ENCODE measurements at regions not wholly inside any gene's neighbourhood (a gene's known extent, or its start where the extent isn't known, plus 50 kb on each side); places are given as distances from the start of the nearest gene placed in this dataset.

GRCh38 chr2:14994721-14995120 lies 362.2 kb downstream of the LRATD1 start:
- no peak for DNase-seq
- Mint-ChIP-seq H3K27me3 (no peaks in the 10 kb centered on the region), H3K9me3 (ENCODE audit: insufficient read depth) (no peaks in the 10 kb centered on the region), H3K4me3 (no peak overlapping the region), H3K4me1 (no peaks in the 10 kb centered on the region), H3K27ac (no peak overlapping the region)
- ChIA-PET POLR2A (no interaction called here), CTCF (no interaction called here)
- Histone ChIP-seq H3K27me3 (replicated peaks in 1 of 4; ENCODE audit: control extremely low read depth in 1 of 4, control insufficient read depth in 3 of 4, insufficient read depth in 4 of 4, low read length in 3 of 4) (no peaks in the 10 kb centered on the region), H3K4me3 (ENCODE audit: control extremely low read depth in 1 of 5, extremely low read depth in 1 of 5, insufficient read depth in 1 of 5, low read depth in 2 of 5, low read length in 4 of 5) (no peak overlapping the region), H3K36me3 (replicated peaks in 1 of 2; ENCODE audit: control extremely low read depth in 1 of 2, control insufficient read depth in 1 of 2, extremely low read depth in 1 of 2, insufficient read depth in 2 of 2, low read length in 1 of 2) (no peaks in the 10 kb centered on the region), H3K27ac (ENCODE audit: low read length in 2 of 2) (no peak overlapping the region), H3K9me3 (ENCODE audit: control extremely low read depth in 1 of 3, control insufficient read depth in 2 of 3, insufficient read depth in 1 of 3, low read length in 2 of 3) (peaks cover 0 to 3% (median 0%) of the 10 kb centered on the region in 3 donors), H3K9ac (ENCODE audit: low read length) (no peak overlapping the region), H3K4me2 (replicated peaks; ENCODE audit: low read depth, low read length, poor library complexity, severe bottlenecking) (no peak overlapping the region), H2AFZ (ENCODE audit: insufficient read depth, low read depth, low read length, poor library complexity, severe bottlenecking) (no peak overlapping the region), H3K4me1 (ENCODE audit: control insufficient read depth in 2 of 2, insufficient read depth in 2 of 2, low read length in 2 of 2) (no peaks in the 10 kb centered on the region), H3K79me2 (ENCODE audit: control insufficient read depth, insufficient read depth, low read length) (no peaks in the 10 kb centered on the region), H4K20me1 (ENCODE audit: control insufficient read depth, insufficient read depth, low read length, poor library complexity, severe bottlenecking) (no peaks in the 10 kb centered on the region)
- intact Hi-C loops (cut with micrococcal nuclease) = no loop called here
- TF ChIP-seq, protein P1, sequence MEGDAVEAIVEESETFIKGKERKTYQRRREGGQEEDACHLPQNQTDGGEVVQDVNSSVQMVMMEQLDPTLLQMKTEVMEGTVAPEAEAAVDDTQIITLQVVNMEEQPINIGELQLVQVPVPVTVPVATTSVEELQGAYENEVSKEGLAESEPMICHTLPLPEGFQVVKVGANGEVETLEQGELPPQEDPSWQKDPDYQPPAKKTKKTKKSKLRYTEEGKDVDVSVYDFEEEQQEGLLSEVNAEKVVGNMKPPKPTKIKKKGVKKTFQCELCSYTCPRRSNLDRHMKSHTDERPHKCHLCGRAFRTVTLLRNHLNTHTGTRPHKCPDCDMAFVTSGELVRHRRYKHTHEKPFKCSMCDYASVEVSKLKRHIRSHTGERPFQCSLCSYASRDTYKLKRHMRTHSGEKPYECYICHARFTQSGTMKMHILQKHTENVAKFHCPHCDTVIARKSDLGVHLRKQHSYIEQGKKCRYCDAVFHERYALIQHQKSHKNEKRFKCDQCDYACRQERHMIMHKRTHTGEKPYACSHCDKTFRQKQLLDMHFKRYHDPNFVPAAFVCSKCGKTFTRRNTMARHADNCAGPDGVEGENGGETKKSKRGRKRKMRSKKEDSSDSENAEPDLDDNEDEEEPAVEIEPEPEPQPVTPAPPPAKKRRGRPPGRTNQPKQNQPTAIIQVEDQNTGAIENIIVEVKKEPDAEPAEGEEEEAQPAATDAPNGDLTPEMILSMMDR (IDR thresholded peaks at IDR 0.05) = no peak
- no peak for TF ChIP-seq EZH2 (IDR thresholded peaks at IDR 0.05; ENCODE audit: borderline replicate concordance, insufficient read depth, low read depth, low read length, poor library complexity, severe bottlenecking)
- ATAC-seq (ENCODE audit: low read depth) = no peak
- WGBS (ENCODE audit: insufficient coverage) = 97% methylated on average over 2 of the region's 4 CpGs

DNA sequence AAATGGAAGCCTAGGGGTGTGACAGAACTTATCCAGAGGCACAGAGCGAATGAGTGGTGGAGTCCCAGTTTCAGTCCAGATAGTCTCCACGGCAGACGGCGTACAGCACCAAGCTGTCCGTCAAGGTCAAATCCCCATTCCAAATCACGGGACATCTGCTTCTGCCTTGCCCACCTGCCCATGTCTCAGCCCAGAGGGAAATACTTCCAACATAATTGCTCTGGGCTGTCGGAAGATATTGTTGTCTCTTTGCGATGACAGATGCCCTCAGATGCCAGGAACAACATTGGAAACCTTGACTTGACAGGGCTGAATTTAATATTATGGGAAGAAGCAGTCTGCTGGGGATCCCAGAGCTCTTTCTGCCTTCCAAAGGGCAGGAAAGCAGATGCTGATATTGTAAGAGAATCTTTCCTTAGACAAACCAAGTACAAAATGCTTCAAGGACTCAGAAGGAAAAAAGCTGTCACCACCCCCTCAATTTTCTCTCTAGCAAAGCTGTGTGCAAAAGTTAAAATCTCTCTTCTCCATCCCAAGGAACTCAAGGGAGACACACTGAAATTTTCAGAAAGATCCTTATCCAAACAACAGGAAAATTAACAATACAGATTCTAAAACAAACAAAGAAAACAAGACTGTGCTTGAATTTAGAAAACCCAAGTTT lies 364.0 kb downstream of the LRATD1 start:
- Histone ChIP-seq H3K4me2 (replicated peaks; ENCODE audit: low read depth, low read length, poor library complexity, severe bottlenecking) (no peak overlapping the region), H3K27me3 (replicated peaks in 1 of 4; ENCODE audit: control extremely low read depth in 1 of 4, control insufficient read depth in 3 of 4, insufficient read depth in 4 of 4, low read length in 3 of 4) (no peaks in the 10 kb centered on the region), H2AFZ (ENCODE audit: insufficient read depth, low read depth, low read length, poor library complexity, severe bottlenecking) (no peak overlapping the region), H3K79me2 (ENCODE audit: control insufficient read depth, insufficient read depth, low read length) (no peaks in the 10 kb centered on the region), H3K36me3 (replicated peaks in 1 of 2; ENCODE audit: control extremely low read depth in 1 of 2, control insufficient read depth in 1 of 2, extremely low read depth in 1 of 2, insufficient read depth in 2 of 2, low read length in 1 of 2) (no peaks in the 10 kb centered on the region), H3K9ac (ENCODE audit: low read length) (no peak overlapping the region), H3K27ac (ENCODE audit: low read length in 2 of 2) (no peak overlapping the region), H3K4me3 (ENCODE audit: control extremely low read depth in 1 of 5, extremely low read depth in 1 of 5, insufficient read depth in 1 of 5, low read depth in 2 of 5, low read length in 4 of 5) (no peak overlapping the region), H4K20me1 (ENCODE audit: control insufficient read depth, insufficient read depth, low read length, poor library complexity, severe bottlenecking) (no peaks in the 10 kb centered on the region), H3K4me1 (ENCODE audit: control insufficient read depth in 2 of 2, insufficient read depth in 2 of 2, low read length in 2 of 2) (no peaks in the 10 kb centered on the region), H3K9me3 (ENCODE audit: control extremely low read depth in 1 of 3, control insufficient read depth in 2 of 3, insufficient read depth in 1 of 3, low read length in 2 of 3) (peaks cover 0 to 3% (median 0%) of the 10 kb centered on the region in 3 donors)
- POLR2A ChIA-PET = no interaction called here
- TF ChIP-seq, protein P1 (IDR thresholded peaks at IDR 0.05) = no peak
- no peak for TF ChIP-seq EZH2 (IDR thresholded peaks at IDR 0.05; ENCODE audit: borderline replicate concordance, insufficient read depth, low read depth, low read length, poor library complexity, severe bottlenecking)
- Mint-ChIP-seq H3K27ac (no peak overlapping the region), H3K4me1 (no peaks in the 10 kb centered on the region), H3K4me3 (no peak overlapping the region), H3K9me3 (ENCODE audit: insufficient read depth) (no peaks in the 10 kb centered on the region), H3K27me3 (no peaks in the 10 kb centered on the region)
- ATAC-seq (ENCODE audit: low read depth) (no peak), DNase-seq (no peak)
- intact Hi-C loops (cut with micrococcal nuclease) = no loop called here
- WGBS (ENCODE audit: insufficient coverage) = 91% methylated on average over 6 of the region's 8 CpGs
- CTCF ChIA-PET = no interaction called here

Data from B cell (primary cell).